NCI-H1417 (cell line): ENCODE measurements at regions not wholly inside any gene's neighbourhood (a gene's known extent, or its start where the extent isn't known, plus 50 kb on each side); places are given as distances from the start of the nearest gene placed in this dataset.
"Not testable (repeated sequence)": the region's sequence is repeated elsewhere in the genome, so short reads cannot be mapped to it uniquely, and the experiment has no call there.

ENCODE experiments used
- DNase-seq, 3 experiments: peaks; one replicate each; lab custom pipeline; 2025; lab: John Stamatoyannopoulos, UW

- not testable (repeated sequence) for DNase-seq
These were observed 643.6 kb downstream of the NR2F1-AS1 start for GRCh38 chr5:92937396-92937795.

GRCh38 chr5:92930057-92930456 is 651.0 kb downstream of the NR2F1-AS1 start:
- no peak for DNase-seq

- DNase-seq: peak in 2 of 3 experiments; percentile 22 to 74
These were observed 653.7 kb downstream of the NR2F1-AS1 start for GRCh38 chr5:92927291-92927778.

- no peak for DNase-seq
These were observed 657.1 kb downstream of the NR2F1-AS1 start for GRCh38 chr5:92923885-92924284.

- DNase-seq: no peak
These were observed 658.6 kb downstream of the NR2F1-AS1 start for GRCh38 chr5:92922231-92922967.

- DNase-seq: no peak
These were observed 664.0 kb downstream of the NR2F1-AS1 start for GRCh38 chr5:92917044-92917443.

- peak in 1 of 3 experiments; percentile 2 for DNase-seq
These were observed 665.0 kb downstream of the NR2F1-AS1 start for GRCh38 chr5:92916036-92916435.

GRCh38 chr5:92912283-92912682 is 668.7 kb downstream of the NR2F1-AS1 start:
- peak in 1 of 3 experiments; percentile 45 for DNase-seq

GRCh38 chr5:92911851-92912250 is 669.2 kb downstream of the NR2F1-AS1 start:
- DNase-seq: peak in 1 of 3 experiments; percentile 15

- DNase-seq: no peak
These were observed 669.7 kb downstream of the NR2F1-AS1 start for GRCh38 chr5:92911293-92911692.

- DNase-seq: peak in 1 of 3 experiments; percentile 21
These were observed 671.4 kb downstream of the NR2F1-AS1 start for GRCh38 chr5:92909602-92909962.

- peak in 1 of 3 experiments; percentile 15 for DNase-seq
These were observed 671.9 kb downstream of the NR2F1-AS1 start for GRCh38 chr5:92908952-92909601.

- DNase-seq: no peak
These were observed 672.9 kb downstream of the NR2F1-AS1 start for GRCh38 chr5:92907938-92908606.

GRCh38 chr5:92906798-92907376 is 674.1 kb downstream of the NR2F1-AS1 start:
- DNase-seq: no peak

GRCh38 chr5:92904021-92904420 is 677.0 kb downstream of the NR2F1-AS1 start:
- DNase-seq: no peak

- DNase-seq: no peak
These were observed 681.4 kb downstream of the NR2F1-AS1 start for GRCh38 chr5:92899611-92900010.

GRCh38 chr5:92896722-92897121 is 684.3 kb downstream of the NR2F1-AS1 start:
- no peak for DNase-seq

- DNase-seq: no peak
These were observed 690.2 kb downstream of the NR2F1-AS1 start for GRCh38 chr5:92890841-92891244.

- no peak for DNase-seq
These were observed 691.9 kb downstream of the NR2F1-AS1 start for GRCh38 chr5:92889140-92889539.

GRCh38 chr5:92887254-92887653 is 693.8 kb downstream of the NR2F1-AS1 start:
- peak in 1 of 3 experiments; percentile 1 for DNase-seq

- DNase-seq: no peak
These were observed 694.3 kb downstream of the NR2F1-AS1 start for GRCh38 chr5:92886751-92887150.

- DNase-seq: peak in 1 of 3 experiments; percentile 2
These were observed 695.1 kb downstream of the NR2F1-AS1 start for GRCh38 chr5:92885950-92886349.
